Activated naive CD4-positive, alpha-beta T cell treated with anti-CD3 and anti-CD28 coated beads, Interleukin-2, amount 10 ng/mL, durations not matched to agents 7 days and 5 days (primary cell): ENCODE measurements at regions not wholly inside any gene's neighbourhood (a gene's known extent, or its start where the extent isn't known, plus 50 kb on each side); places are given as distances from the start of the nearest gene placed in this dataset.
A peak's percentile ranks its signal among the peaks of the same experiment; 100 is the strongest.
"Not testable (repeated sequence)": the region's sequence is repeated elsewhere in the genome, so short reads cannot be mapped to it uniquely, and the experiment has no call there.

Experiments used
- CTCF ChIA-PET: fragments of 350-600 bp; sonication (Branson Sonifier 250); formaldehyde crosslinking; loops from one replicate; lab custom pipeline; 2021; ENCODE audit warnings: antibody characterized with exemption; lab: Charles Lee
- DNase-seq: peaks from one replicate; pipeline ENCODE4 v3.0.0-alpha.2; 2020
- H3K27ac Mint-ChIP-seq: one replicate; pipeline ENCODE4 v1.8.0; 2021; ENCODE audit warnings: mild to moderate bottlenecking, moderate library complexity, mixed read lengths
- H3K27me3 Mint-ChIP-seq: one replicate; pipeline ENCODE4 v1.8.0; 2021; ENCODE audit warnings: mild to moderate bottlenecking, mixed read lengths
- H3K36me3 Mint-ChIP-seq: one replicate; pipeline ENCODE4 v1.8.0; 2021; ENCODE audit warnings: mixed read lengths
- H3K4me1 Mint-ChIP-seq: one replicate; pipeline ENCODE4 v1.8.0; 2021; ENCODE audit warnings: mixed read lengths
- H3K4me3 Mint-ChIP-seq: one replicate; pipeline ENCODE4 v1.8.0; 2021; ENCODE audit warnings: mild to moderate bottlenecking, moderate library complexity, mixed read lengths
- H3K9me3 Mint-ChIP-seq: one replicate; pipeline ENCODE4 v1.8.0; 2021; ENCODE audit warnings: mixed read lengths

- peaks cover 22% of the 10 kb centered on the region for H3K9me3 Mint-ChIP-seq
- peaks cover 26% of the 10 kb centered on the region for H3K27me3 Mint-ChIP-seq
- H3K27ac Mint-ChIP-seq = no peak overlapping the region
- no peak overlapping the region for H3K4me3 Mint-ChIP-seq
- DNase-seq = no peak
- H3K4me1 Mint-ChIP-seq = no peaks in the 10 kb centered on the region
- H3K36me3 Mint-ChIP-seq = peaks cover 2% of the 10 kb centered on the region
- CTCF ChIA-PET = no interaction called here
Observed at GRCh38 chr11:13193613-13194012, 84.0 kb upstream of the BMAL1 start.

DNA sequence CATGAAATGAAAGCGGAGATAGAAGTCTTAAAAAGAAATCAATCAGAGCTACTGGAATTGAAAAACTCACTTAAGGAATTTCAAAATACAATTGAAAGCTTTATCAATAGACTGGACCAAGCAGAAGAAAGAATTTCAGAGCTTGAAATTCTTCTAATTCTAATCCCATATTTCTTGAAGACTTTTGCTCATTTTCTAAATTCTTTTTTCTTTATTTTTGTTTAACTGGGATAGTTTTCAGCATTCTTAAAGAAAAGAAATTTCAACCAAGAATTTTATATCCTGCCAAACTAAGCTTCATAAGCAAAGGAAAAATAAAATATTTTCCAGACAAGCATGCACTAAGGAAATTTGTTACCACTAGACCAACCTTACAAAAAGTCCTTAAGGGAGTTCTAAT is 80.2 kb upstream of the BMAL1 start:
- peaks cover 23% of the 10 kb centered on the region for H3K9me3 Mint-ChIP-seq
- not testable (repeated sequence) for H3K27me3 Mint-ChIP-seq, DNase-seq, H3K27ac Mint-ChIP-seq, H3K4me3 Mint-ChIP-seq, H3K4me1 Mint-ChIP-seq, H3K36me3 Mint-ChIP-seq
- CTCF ChIA-PET = interaction anchor here (0.8 kb wide), 1 partner anchor 9 kb away, joined by 3 read pairs; no protein-coding TSS in a partner anchor

- H3K4me1 Mint-ChIP-seq = peaks cover 46% of the 10 kb centered on the region
- H3K4me3 Mint-ChIP-seq = no peak overlapping the region
- CTCF ChIA-PET = interaction anchor here (0.6 to 1.7 kb wide), 6 partner anchors 8 to 130 kb away, joined by 3 to 11 read pairs (median 4); no protein-coding TSS in a partner anchor
- no peak overlapping the region for H3K27ac Mint-ChIP-seq
- H3K9me3 Mint-ChIP-seq = no peaks in the 10 kb centered on the region
- no peak for DNase-seq
- no peaks in the 10 kb centered on the region for H3K27me3 Mint-ChIP-seq
- H3K36me3 Mint-ChIP-seq = no peaks in the 10 kb centered on the region
Observed at GRCh38 chr11:13205486-13205885, 72.1 kb upstream of the BMAL1 start.

- Mint-ChIP-seq H3K9me3 (no peaks in the 10 kb centered on the region), H3K4me1 (peaks cover 46% of the 10 kb centered on the region), H3K27ac (no peak overlapping the region), H3K27me3 (no peaks in the 10 kb centered on the region), H3K36me3 (no peaks in the 10 kb centered on the region), H3K4me3 (no peak overlapping the region)
- CTCF ChIA-PET = interaction anchor here (1.0 to 1.7 kb wide), 6 partner anchors 9 to 130 kb away, joined by 3 to 11 read pairs (median 4); no protein-coding TSS in a partner anchor
- DNase-seq = no peak
Observed at GRCh38 chr11:13206086-13206640, 71.4 kb upstream of the BMAL1 start.

GRCh38 chr11:13207270-13207664 is 70.3 kb upstream of the BMAL1 start:
- Mint-ChIP-seq H3K27ac (peak overlapping the region; percentile 77), H3K4me3 (peak overlapping the region; percentile 67)

GRCh38 chr11:13207665-13208594 is 69.7 kb upstream of the BMAL1 start:
- Mint-ChIP-seq H3K36me3 (no peaks in the 10 kb centered on the region), H3K27me3 (no peaks in the 10 kb centered on the region), H3K4me1 (peaks cover 46% of the 10 kb centered on the region), H3K4me3 (peak overlapping the region; percentile 67), H3K9me3 (no peaks in the 10 kb centered on the region), H3K27ac (peak overlapping the region; percentile 77)
- peak; percentile 40 for DNase-seq
- CTCF ChIA-PET = interaction anchor here (0.5 to 4.6 kb wide), 8 partner anchors 15 to 177 kb away, joined by 3 to 59 read pairs (median 4); no protein-coding TSS in a partner anchor

More at GRCh38 chr11:13207270-13207664, 70.3 kb upstream of the BMAL1 start:
- H3K36me3 Mint-ChIP-seq = no peaks in the 10 kb centered on the region
- no peaks in the 10 kb centered on the region for H3K9me3 Mint-ChIP-seq
- H3K4me1 Mint-ChIP-seq = peaks cover 46% of the 10 kb centered on the region
- H3K27me3 Mint-ChIP-seq = no peaks in the 10 kb centered on the region
- CTCF ChIA-PET = interaction anchor here (1.0 to 4.6 kb wide), 6 partner anchors 10 to 136 kb away, joined by 3 to 59 read pairs (median 3); no protein-coding TSS in a partner anchor
- no peak for DNase-seq

GRCh38 chr11:13208921-13209320 is 68.7 kb upstream of the BMAL1 start:
- no peak overlapping the region for H3K27ac Mint-ChIP-seq

DNA sequence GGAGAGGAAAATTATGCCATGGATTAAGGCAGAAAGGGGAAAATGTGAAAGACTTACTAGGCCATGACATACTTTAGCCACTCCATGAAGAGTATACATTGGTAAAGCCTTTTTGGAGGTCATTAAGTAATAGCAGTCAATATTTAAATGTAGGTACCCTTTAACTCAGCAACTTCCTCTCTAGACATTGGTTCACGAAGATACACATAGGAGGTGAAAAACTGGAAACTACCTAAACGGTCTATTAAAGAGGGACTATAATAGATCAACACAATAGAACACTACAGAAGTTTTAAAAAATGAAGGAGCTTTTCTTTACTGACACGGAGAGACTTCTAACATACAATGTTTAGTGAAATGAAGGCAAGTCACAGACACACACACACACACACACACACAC is 68.2 kb upstream of the BMAL1 start:
- H3K36me3 Mint-ChIP-seq = no peaks in the 10 kb centered on the region
- H3K4me1 Mint-ChIP-seq = peaks cover 44% of the 10 kb centered on the region
- no peak overlapping the region for H3K4me3 Mint-ChIP-seq
- CTCF ChIA-PET = interaction anchor here (0.8 to 4.6 kb wide), 14 partner anchors 14 to 256 kb away, joined by 3 to 59 read pairs (median 6); no protein-coding TSS in a partner anchor
- H3K27me3 Mint-ChIP-seq = no peaks in the 10 kb centered on the region
- no peak overlapping the region for H3K27ac Mint-ChIP-seq
- DNase-seq = no peak
- H3K9me3 Mint-ChIP-seq = no peaks in the 10 kb centered on the region

More at GRCh38 chr11:13208921-13209320, 68.7 kb upstream of the BMAL1 start:
- Mint-ChIP-seq H3K36me3 (no peaks in the 10 kb centered on the region), H3K4me3 (no peak overlapping the region), H3K4me1 (peaks cover 46% of the 10 kb centered on the region), H3K27me3 (no peaks in the 10 kb centered on the region), H3K9me3 (no peaks in the 10 kb centered on the region)
- DNase-seq = no peak
- CTCF ChIA-PET = interaction anchor here (0.8 to 4.6 kb wide), 9 partner anchors 14 to 176 kb away, joined by 3 to 59 read pairs (median 6); no protein-coding TSS in a partner anchor

DNA sequence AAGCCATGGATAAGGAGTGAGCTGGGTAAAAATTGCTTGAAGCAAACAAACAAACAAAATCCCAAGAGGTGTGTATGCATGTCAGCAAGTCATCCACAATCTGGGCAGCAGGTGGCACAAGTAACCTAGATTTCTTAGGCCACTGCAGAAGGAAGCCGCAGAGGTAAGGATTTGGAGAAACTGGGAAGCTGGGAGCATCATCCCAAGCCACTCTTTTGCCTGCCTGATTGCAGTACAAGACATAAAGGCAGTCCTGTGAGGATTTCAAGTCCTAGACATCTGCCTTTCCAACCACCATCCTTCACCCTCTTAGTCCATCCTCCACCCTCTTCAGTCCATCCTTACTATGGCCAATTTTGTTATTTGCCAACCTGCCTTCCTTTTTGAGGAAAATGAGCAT is 67.2 kb upstream of the BMAL1 start:
- Mint-ChIP-seq H3K36me3 (no peaks in the 10 kb centered on the region), H3K27ac (no peak overlapping the region), H3K4me3 (no peak overlapping the region), H3K9me3 (no peaks in the 10 kb centered on the region), H3K4me1 (peaks cover 33% of the 10 kb centered on the region), H3K27me3 (no peaks in the 10 kb centered on the region)
- CTCF ChIA-PET = interaction anchor here (0.7 to 4.6 kb wide), 16 partner anchors 19 to 256 kb away, joined by 3 to 59 read pairs (median 5); no protein-coding TSS in a partner anchor
- peak; percentile 54 for DNase-seq

GRCh38 chr11:13214276-13214675 is 63.3 kb upstream of the BMAL1 start:
- Mint-ChIP-seq H3K4me3 (no peak overlapping the region), H3K9me3 (no peaks in the 10 kb centered on the region), H3K27me3 (peaks cover 8% of the 10 kb centered on the region), H3K4me1 (peaks cover 1% of the 10 kb centered on the region), H3K36me3 (no peaks in the 10 kb centered on the region), H3K27ac (no peak overlapping the region)
- no peak for DNase-seq
- CTCF ChIA-PET = interaction anchor here (1.7 to 3.1 kb wide), 2 partner anchors 24 to 130 kb away, joined by 4 to 12 read pairs; no protein-coding TSS in a partner anchor

DNA sequence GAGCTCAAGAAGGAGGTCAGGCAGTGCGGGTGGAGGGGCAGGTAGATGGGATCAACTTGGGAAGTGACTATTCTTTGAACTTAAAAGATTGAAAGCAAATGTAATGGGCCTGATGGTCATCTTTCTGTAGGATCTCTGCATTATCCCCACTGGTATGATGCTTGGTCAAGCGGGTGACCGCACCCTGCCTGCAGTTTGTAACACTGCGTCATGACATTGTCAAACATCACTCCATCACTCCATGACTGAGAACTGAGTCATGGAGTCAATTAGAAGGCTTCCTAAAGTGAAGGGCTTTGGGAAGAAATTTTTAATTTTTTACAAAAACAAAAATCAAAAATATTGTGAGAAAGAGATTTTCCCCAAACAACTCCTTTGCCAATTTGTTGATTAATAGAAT is 62.4 kb upstream of the BMAL1 start:
- CTCF ChIA-PET = interaction anchor here (1.7 to 3.1 kb wide), 2 partner anchors 23 to 129 kb away, joined by 4 to 12 read pairs; no protein-coding TSS in a partner anchor
- Mint-ChIP-seq H3K27me3 (peaks cover 13% of the 10 kb centered on the region), H3K36me3 (no peaks in the 10 kb centered on the region), H3K9me3 (no peaks in the 10 kb centered on the region), H3K27ac (no peak overlapping the region), H3K4me1 (no peaks in the 10 kb centered on the region), H3K4me3 (no peak overlapping the region)
- no peak for DNase-seq

DNA sequence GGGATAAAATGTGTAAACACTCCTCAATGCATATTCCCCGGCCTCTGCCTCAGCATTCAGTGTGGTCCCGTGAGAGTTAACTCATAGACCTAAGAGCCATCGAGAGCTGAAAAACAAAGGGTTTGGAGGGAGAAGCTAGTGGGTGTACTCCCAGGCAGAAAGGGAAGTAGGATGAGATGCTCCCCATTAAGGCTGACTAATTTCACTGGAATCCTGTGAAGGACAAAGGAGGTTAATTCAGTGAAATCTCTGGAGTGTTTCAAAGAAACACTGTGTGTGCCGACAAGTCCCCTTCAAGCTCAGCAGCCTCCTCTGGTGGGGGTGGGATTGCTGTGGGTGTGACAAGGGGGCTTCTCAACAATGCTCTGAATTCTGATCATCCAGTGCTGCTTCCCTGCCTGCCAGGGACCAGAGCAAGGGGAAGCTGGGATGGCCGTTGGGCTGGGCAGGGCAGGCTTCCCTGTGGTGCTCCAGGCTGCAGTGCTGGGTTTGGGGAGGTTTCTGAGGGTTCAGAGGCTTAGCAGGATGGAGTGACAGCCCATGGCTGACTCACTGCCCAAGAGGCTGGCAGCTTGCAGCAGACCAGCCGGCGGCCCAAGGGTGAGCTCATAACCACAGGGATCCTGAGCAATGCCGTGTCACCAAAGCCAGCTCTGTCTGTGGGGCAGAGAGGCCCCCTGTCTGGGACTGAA is 61.4 kb upstream of the BMAL1 start:
- H3K27ac Mint-ChIP-seq = no peak overlapping the region
- H3K27me3 Mint-ChIP-seq = peaks cover 13% of the 10 kb centered on the region
- CTCF ChIA-PET = interaction anchor here (0.7 to 1.7 kb wide), 4 partner anchors 120 to 1247 kb away, joined by 3 to 4 read pairs (median 4); no protein-coding TSS in a partner anchor
- no peaks in the 10 kb centered on the region for H3K4me1 Mint-ChIP-seq
- no peak for DNase-seq
- H3K36me3 Mint-ChIP-seq = no peaks in the 10 kb centered on the region
- no peaks in the 10 kb centered on the region for H3K9me3 Mint-ChIP-seq
- H3K4me3 Mint-ChIP-seq = no peak overlapping the region

GRCh38 chr11:13216711-13217075 is 60.9 kb upstream of the BMAL1 start:
- Mint-ChIP-seq H3K27me3 (peaks cover 13% of the 10 kb centered on the region), H3K4me1 (no peaks in the 10 kb centered on the region), H3K9me3 (no peaks in the 10 kb centered on the region), H3K4me3 (no peak overlapping the region), H3K36me3 (no peaks in the 10 kb centered on the region), H3K27ac (no peak overlapping the region)
- DNase-seq = no peak
- CTCF ChIA-PET = interaction anchor here (0.9 to 1.7 kb wide), 3 partner anchors 119 to 129 kb away, joined by 3 to 4 read pairs (median 4); no protein-coding TSS in a partner anchor
